HEK293T (cell line): ENCODE measurements at regions not wholly inside any gene's neighbourhood (a gene's known extent, or its start where the extent isn't known, plus 50 kb on each side); places are given as distances from the start of the nearest gene placed in this dataset.

ENCODE experiments used
- FOXA1 ChIP-seq: fragments of 450-650 bp; IDR thresholded peaks from 2 replicates; pipeline ENCODE4 v1.6.1; 2016; ENCODE audit warnings: mild to moderate bottlenecking
- L3MBTL2 ChIP-seq: fragments of 450-650 bp; conservative IDR thresholded peaks from 2 replicates; pipeline ENCODE4 v1.6.1; 2016; ENCODE audit warnings: mild to moderate bottlenecking
- NFRKB ChIP-seq: fragments of 450-650 bp; IDR thresholded peaks from 2 replicates; pipeline ENCODE4 v1.6.1; 2016; ENCODE audit warnings: mild to moderate bottlenecking, moderate library complexity

- TF ChIP-seq FOXA1 = no peak
- TF ChIP-seq NFRKB = no peak
- no peak for TF ChIP-seq L3MBTL2
These were observed 129.9 kb downstream of the NOC3L start for GRCh38 chr10:94232711-94233383.
